Upper lobe of left lung (tissue), 4 donors: ENCODE measurements at regions not wholly inside any gene's neighbourhood (a gene's known extent, or its start where the extent isn't known, plus 50 kb on each side); places are given as distances from the start of the nearest gene placed in this dataset.

Source experiments
- POLR2A ChIP-seq, 4 donors: fragments of 450-650 bp; IDR thresholded peaks; one replicate each; pipeline ENCODE4 v1.5.1; 2016 to 2017; ENCODE audit warnings: antibody characterized with exemption in 4 of 4, mild to moderate bottlenecking in 2 of 4
- POLR2AphosphoS5 ChIP-seq, 2 donors: sonication (generic); formaldehyde crosslinking; IDR thresholded peaks; one replicate each; pipeline ENCODE4 v1.5.1; 2017; ENCODE audit warnings: antibody characterized with exemption in 2 of 2
- TF ChIP-seq, protein P1 (sequence below), 6 experiments: fragments of 450-650 bp in 4 of 6; fragments of 200-600 bp in 2 of 6; sonication (generic) in 2 of 6; IDR thresholded peaks; one replicate each; pipeline ENCODE4 v1.5.1; 2016 to 2019; ENCODE audit warnings: antibody characterized with exemption in 6 of 6

DNA sequence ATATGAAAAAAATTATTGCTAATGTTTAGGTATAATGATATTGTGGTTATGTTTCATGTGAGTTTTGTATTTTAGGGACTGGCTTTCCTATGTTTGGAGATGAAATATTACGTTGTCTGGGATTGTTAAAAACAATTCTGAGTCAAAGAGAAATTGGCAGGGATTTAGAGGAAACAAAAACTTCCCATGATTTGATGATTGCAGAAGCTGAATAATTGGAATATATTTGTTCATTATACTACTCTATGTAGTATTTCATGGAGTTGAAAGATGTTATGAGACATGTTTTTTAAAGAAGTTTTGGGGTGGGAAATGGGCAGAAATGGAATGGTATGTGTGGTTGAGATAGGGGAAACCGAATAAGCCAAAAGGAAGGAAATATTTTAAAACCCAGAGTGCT, 1392.9 kb downstream of the EFNB2 start:
- TF ChIP-seq, protein P1, sequence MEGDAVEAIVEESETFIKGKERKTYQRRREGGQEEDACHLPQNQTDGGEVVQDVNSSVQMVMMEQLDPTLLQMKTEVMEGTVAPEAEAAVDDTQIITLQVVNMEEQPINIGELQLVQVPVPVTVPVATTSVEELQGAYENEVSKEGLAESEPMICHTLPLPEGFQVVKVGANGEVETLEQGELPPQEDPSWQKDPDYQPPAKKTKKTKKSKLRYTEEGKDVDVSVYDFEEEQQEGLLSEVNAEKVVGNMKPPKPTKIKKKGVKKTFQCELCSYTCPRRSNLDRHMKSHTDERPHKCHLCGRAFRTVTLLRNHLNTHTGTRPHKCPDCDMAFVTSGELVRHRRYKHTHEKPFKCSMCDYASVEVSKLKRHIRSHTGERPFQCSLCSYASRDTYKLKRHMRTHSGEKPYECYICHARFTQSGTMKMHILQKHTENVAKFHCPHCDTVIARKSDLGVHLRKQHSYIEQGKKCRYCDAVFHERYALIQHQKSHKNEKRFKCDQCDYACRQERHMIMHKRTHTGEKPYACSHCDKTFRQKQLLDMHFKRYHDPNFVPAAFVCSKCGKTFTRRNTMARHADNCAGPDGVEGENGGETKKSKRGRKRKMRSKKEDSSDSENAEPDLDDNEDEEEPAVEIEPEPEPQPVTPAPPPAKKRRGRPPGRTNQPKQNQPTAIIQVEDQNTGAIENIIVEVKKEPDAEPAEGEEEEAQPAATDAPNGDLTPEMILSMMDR (IDR thresholded peaks at IDR 0.05), result no peak
- TF ChIP-seq POLR2AphosphoS5 (IDR thresholded peaks at IDR 0.05) (no peak), POLR2A (IDR thresholded peaks at IDR 0.05) (no peak)
